ENCODE measurements at regions not wholly inside any gene's neighbourhood (a gene's known extent, or its start where the extent isn't known, plus 50 kb on each side); places are given as distances from the start of the nearest gene placed in this dataset.
"Not testable (repeated sequence)": the region's sequence is repeated elsewhere in the genome, so short reads cannot be mapped to it uniquely, and the experiment has no call there.

- DNase-seq: no peak
Measured at GRCh38 chr2:47650001-47650535, 79.3 kb upstream of the KCNK12 start.

DNA sequence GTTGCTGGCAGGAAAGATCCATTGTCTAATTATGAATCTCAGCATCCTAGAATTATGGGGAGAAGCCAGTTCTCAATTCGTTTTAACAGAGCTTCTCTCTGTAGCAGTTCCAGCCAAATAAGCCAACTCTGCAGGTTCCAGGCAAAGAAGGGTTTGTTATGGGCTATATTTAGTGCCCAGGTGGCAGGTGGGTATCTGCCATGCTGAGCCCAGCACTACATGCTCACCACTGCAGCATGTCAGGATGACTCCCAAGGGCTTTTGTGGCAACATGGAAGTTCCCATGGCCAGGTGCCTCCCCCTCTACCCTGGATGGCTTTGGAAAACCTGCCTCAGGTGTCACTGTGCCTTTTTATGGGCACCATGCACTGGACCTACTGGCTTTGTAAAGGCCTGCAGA, 74.5 kb upstream of the KCNK12 start:
- DNase-seq: no peak

- DNase-seq: no peak
Measured at GRCh38 chr2:47644351-47644750, 73.6 kb upstream of the KCNK12 start.

GRCh38 chr2:47641366-47641765, 70.6 kb upstream of the KCNK12 start:
- DNase-seq: no peak

DNA sequence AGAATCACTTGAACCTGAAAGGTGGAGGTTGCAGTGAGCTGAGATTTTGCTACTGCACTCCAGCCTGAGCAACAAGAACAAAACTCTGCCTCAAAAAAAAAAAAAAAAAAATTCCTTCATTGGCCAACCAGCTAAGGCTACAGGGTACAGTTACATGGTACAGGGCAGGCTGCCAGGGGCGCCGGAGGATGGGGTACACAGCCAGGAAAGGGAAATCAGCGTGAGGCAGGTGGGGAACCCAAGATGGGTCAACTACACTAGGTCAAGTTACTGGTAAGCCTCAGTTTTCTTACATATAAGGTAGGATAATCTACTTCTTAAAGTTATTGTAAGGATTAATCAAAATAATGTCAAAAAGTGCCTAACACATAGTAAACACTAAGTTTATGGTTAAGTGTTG, 69.6 kb upstream of the KCNK12 start:
- no peak for DNase-seq

- no peak for DNase-seq
Measured at GRCh38 chr2:47639467-47639866, 68.7 kb upstream of the KCNK12 start.

DNA sequence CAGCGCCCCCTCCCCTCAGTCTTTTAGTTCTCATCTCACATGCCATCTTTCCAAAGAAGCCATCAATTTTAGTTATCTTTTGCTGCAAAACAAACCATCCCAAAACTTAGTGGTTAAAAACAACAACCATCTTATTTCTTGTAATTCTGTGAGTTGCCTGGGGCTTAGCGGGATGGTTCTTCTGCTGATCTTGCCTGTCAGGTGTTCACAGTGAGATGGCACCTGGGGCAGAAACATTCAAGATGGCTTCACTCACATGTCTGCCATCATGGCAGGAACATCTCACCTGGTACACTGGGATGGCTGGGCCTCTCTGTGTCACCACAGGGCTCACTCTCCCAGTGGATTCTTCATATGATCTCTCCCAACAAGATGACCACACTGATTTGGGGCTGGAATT, 67.6 kb upstream of the KCNK12 start:
- DNase-seq: no peak

DNA sequence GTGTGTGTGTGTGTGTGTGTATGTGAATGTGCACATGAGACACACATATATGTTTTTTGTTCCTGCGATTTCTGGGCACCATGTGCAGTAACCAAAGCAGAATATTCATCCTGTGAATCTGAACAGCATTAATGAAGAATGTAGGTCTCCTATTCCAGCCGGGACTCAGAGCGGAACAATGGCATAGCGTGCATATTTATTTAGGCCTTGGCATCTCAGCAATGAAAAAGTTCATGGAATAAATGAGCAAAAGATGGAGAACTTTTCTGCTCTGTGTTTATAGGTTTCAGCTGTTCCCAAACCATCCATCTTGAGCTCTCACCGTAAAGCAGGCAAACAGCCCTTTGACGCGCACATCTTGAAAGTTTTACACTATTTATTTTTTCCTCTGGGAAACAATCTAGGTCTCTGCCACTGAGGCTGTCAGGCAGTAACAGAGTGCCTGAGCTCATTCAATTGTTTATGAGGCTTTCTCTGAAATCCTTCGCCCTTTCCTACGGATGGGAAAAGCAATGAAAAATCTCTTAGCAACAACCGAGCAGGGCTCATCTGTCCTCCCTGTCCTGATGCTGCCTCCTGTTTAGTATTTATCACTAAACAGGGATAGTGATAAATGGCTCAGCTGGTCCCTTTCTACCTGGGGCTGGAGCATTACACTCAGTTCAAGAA, 65.9 kb upstream of the KCNK12 start:
- DNase-seq: no peak

GRCh38 chr2:47636176-47636575, 65.4 kb upstream of the KCNK12 start:
- DNase-seq: no peak

DNA sequence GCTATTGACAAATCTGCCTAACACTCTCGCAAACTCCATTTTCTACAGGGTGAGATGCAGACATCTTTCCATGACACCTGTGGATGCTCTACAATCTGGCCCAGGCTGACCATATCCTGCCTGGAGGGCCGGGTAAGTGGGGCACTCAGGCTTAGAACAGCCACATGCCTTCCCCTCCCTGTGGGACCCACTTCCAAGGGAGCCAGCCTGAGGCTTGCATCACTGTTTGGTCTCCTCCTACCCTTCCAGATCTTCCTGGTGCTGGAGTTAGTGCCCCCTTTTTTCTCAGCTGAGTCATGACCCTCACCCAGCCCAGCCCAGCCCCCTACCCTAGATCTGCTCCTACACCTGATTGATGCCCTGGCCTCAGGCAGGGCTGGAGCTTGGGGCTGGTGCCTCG, 62.0 kb upstream of the KCNK12 start:
- no peak for DNase-seq

DNA sequence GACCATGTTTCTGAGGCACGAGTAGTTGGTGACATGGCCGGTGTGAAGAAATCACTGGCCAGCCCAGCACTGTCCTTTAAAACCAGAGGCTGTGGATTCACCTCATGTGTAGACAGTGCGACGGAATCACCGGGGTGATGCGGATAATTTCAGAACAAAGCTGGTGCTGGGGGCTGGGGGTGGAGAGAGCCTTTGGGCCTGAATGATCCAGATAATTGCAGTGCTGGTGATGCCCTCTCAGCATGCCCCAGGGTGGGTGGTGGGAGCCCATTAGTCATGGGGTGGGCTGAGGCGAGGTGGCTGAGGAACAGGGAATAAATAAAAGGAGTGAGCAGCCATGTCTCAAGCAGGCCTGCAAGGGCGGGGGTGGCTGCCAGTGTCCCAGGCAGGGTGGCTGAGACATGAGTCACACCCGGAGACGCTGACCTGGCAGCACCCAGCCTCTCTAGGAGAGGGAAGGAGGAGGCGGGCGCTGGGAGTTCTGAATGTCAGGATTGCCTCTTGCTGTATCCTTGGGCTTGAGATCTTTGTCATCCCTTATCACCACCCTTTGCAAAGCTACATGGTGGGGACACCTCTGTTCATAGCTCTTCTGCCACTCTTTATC, 61.1 kb upstream of the KCNK12 start:
- DNase-seq: no peak

DNA sequence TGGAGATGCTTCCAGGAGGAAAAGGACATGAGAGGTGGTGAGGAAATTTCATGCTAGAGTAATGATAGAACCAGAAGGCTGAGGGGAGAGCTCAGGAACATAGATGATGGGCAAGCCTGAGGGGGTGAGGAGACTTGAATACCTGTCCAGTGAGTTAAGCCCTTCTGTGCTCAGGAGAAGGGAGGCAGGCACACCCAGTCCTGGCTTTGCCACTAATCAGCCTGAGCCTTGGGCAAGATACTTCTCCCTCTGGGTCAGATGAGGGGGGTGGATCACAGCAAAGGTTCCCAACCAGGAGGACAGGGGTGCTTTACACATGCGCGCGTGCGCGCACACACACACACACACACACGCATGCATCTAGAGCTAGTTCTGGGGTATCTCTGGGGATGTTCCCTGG, 60.5 kb upstream of the KCNK12 start:
- DNase-seq: no peak

DNA sequence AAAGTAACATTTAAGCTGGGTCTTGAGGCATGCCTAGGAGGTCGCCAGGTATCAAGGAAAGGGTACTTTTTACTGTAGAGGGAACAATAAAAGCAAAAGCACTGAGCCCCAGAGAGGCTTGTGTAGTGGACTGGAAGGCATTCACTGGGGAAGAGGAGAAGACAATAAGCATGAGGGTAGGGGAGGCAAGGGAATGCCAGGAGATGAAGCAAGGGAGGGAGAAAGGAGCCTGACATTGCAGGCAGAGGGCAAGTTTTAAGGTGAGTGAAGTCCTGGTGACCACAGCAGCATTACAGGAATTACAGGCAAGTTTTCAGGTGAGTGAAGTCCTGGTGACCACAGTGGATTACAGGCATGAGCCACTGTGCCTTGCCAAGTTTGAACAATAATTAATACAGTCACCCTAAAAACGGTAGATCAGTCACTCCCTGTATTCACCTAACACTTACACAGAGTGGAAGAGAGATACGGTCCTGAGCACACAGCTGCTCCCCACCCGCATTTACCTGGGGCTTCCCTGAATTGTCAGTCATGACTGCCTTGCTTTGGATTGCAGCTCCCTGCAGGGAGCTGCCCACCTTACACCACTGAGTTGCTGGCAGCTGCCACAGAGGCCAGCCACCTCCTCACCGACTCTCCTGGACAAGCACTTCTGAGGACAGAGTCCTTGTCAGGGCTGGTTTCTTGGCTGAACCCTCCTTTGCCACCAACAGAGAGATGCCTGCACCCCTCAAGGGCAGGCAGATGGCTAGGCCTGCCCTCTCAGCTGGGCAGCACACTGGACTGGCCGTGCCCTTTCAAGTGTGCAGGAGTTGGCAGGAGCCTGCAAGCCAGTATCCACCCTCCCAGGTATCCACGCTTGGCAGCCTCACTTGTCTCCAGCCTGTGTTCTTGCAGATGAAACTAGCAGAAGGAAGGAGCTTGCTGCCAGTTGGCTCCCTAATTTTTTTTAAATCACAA, 59.0 kb upstream of the KCNK12 start:
- no peak for DNase-seq

- DNase-seq: no peak
Measured at GRCh38 chr2:47628904-47629303, 58.1 kb upstream of the KCNK12 start.

DNA sequence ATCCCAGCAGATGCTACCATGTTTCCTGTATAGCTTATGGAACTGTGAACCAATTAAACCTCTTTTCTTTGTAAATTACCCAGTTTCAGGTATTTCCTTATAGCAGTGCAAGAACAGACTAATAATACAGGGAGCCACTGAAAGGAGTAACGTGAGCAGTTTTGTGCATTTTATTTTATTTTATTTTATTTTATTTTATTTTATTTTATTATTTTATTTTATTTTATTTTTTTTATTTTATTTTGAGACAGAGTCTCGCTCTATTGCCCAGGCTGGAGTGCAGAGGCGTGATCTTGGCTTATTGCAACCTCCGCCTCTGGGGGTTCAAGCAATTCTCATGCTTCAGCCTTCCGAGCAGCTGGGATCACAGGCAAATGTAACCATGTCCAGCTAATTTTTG, 55.9 kb upstream of the KCNK12 start:
- DNase-seq: no peak

GRCh38 chr2:47623140-47623539, 52.4 kb upstream of the KCNK12 start:
- not testable (repeated sequence) for DNase-seq

- DNase-seq: no peak
Measured at GRCh38 chr2:47620770-47621437, 50.1 kb upstream of the KCNK12 start.

All from activated CD4-positive, alpha-beta T cell treated with anti-CD3 and anti-CD28 coated beads, Interleukin-2, amount 50 U/mL, for 16 hours (primary cell).